Heart left ventricle (tissue), 13 donors: ENCODE measurements at regions not wholly inside any gene's neighbourhood (a gene's known extent, or its start where the extent isn't known, plus 50 kb on each side); places are given as distances from the start of the nearest gene placed in this dataset.

ENCODE experiments used
- CTCF ChIP-seq, 12 donors: fragments of 200-600 bp; sonication (generic) in 4 of 12; IDR thresholded peaks; one replicate each; pipeline versions ENCODE4 v1.5.0 to v1.8.0; 2018 to 2022; ENCODE audit warnings: antibody characterized with exemption in 12 of 12, mild to moderate bottlenecking in 5 of 12
- POLR2A ChIP-seq, 2 donors: fragments of 450-650 bp; IDR thresholded peaks; one replicate each; pipeline ENCODE4 v1.6.1; 2017; ENCODE audit warnings: antibody characterized with exemption in 2 of 2, mild to moderate bottlenecking in 2 of 2, moderate library complexity in 2 of 2
- donor health status: ischemic (EF 13 %, LVEDD 7.1; RV severe dilation, severe dysfunction).
- donor health status: DM: no; HTN: yes; CAD: no.
- donor health status: DM: no; HTN: no; CAD: no.
- donor health status: ischemic (EF 25% LVEDD 6.9; RV normal size, moderate dysfunction).
- donor health status: ischemic (EF 25% LVEDD 5.7; RV mildly dilated, moderate dysfunction).
- donor health status: ischemic (EF 35%, LVEDD 5.7; RV mildly dilated, moderate dysfunction).
- donor health status: nonischemic (EF 11% LVEDD 7.7; RV severe dilation, severe dysfunction).
- donor health status: DM: yes; HTN: yes; CAD: no.
- donor health status: PGD.
- donor health status: ischemic (EF 29% LVEDD 5.4; RV normal size, mild dysfunction).
- donor health status: nonischemic (EF 23%, LVEDD 6.1; RV moderate dilation, normal function).

- TF ChIP-seq CTCF (IDR thresholded peaks at IDR 0.05) (no peak), POLR2A (IDR thresholded peaks at IDR 0.05) (no peak)
Observed at GRCh38 chr13:44292545-44292944, 81.1 kb upstream of the SERP2 start.
